Neural cell (in vitro differentiated cells): ENCODE measurements at regions not wholly inside any gene's neighbourhood (a gene's known extent, or its start where the extent isn't known, plus 50 kb on each side); places are given as distances from the start of the nearest gene placed in this dataset.

ENCODE experiments used
- H2AFZ ChIP-seq: fragments of 200-600, 300-800 bp; sonication (generic), shearing (Covaris generic); 2 replicates; pipeline ENCODE4 v1.6.0; 2014; ENCODE audit warnings: low read depth, mild to moderate bottlenecking, antibody characterized with exemption, low read length, moderate library complexity
- H3F3A ChIP-seq: fragments of 200-600 bp; shearing (Covaris generic); 2 replicates; pipeline ENCODE4 v1.6.1; 2016; ENCODE audit warnings: mild to moderate bottlenecking, moderate library complexity, mixed read lengths, antibody characterized with exemption, low read length; ENCODE audit not compliant: insufficient read depth, poor library complexity, severe bottlenecking
- H3K27ac ChIP-seq: fragments of 200-600, 300-800 bp; sonication (generic), shearing (Covaris generic); 2 replicates; pipeline ENCODE4 v1.5.1; 2014; ENCODE audit warnings: mild to moderate bottlenecking, low read length, moderate library complexity
- H3K27me3 ChIP-seq: fragments of 300-800, 200-600 bp; sonication (generic), shearing (Covaris generic); 2 replicates; pipeline ENCODE4 v1.6.0; 2014; ENCODE audit warnings: mild to moderate bottlenecking, low read depth, low read length, moderate library complexity; ENCODE audit not compliant: insufficient read depth
- H3K36me3 ChIP-seq: fragments of 300-800, 200-600 bp; sonication (generic), shearing (Covaris generic); 2 replicates; pipeline ENCODE4 v1.5.1; 2014; ENCODE audit warnings: mild to moderate bottlenecking, antibody characterized with exemption, low read length, moderate library complexity; ENCODE audit not compliant: insufficient read depth
- H3K4me2 ChIP-seq: fragments of 300-800, 200-600 bp; sonication (generic), shearing (Covaris generic); 2 replicates; pipeline ENCODE4 v1.6.0; 2014; ENCODE audit warnings: mild to moderate bottlenecking, low read length
- H3K4me3 ChIP-seq: fragments of 300-800, 200-600 bp; sonication (generic), shearing (Covaris generic); 2 replicates; pipeline ENCODE4 v1.5.1; 2014; ENCODE audit warnings: mild to moderate bottlenecking, low read length, moderate library complexity
- H3K79me2 ChIP-seq: fragments of 200-600 bp; shearing (Covaris generic); replicated peaks from 2 replicates; pipeline ENCODE4 v1.6.0; 2014; ENCODE audit warnings: mild to moderate bottlenecking, low read length, moderate library complexity; ENCODE audit not compliant: insufficient read depth
- H3K9ac ChIP-seq: fragments of 300-800, 200-600 bp; sonication (generic), shearing (Covaris generic); 2 replicates; pipeline ENCODE4 v1.6.1; 2016; ENCODE audit warnings: mild to moderate bottlenecking, low read length, mixed read lengths
- H3K9me2 ChIP-seq: fragments of 200-600 bp; shearing (Covaris generic); 2 replicates; pipeline ENCODE4 v1.6.1; 2016; ENCODE audit warnings: mild to moderate bottlenecking, low read length, mixed read lengths; ENCODE audit not compliant: insufficient read depth
- H3K9me3 ChIP-seq: fragments of 200-600, 300-800 bp; sonication (generic), shearing (Covaris generic); 2 replicates; pipeline ENCODE4 v1.6.1; 2016; ENCODE audit warnings: mild to moderate bottlenecking, mixed run types, low read length, moderate library complexity, mixed read lengths
- H4K20me1 ChIP-seq: fragments of 200-600 bp; shearing (Covaris generic); 2 replicates; pipeline ENCODE4 v1.6.1; 2016; ENCODE audit warnings: mild to moderate bottlenecking, mixed run types; ENCODE audit not compliant: insufficient read depth
- EP300 ChIP-seq: fragments of 450-650 bp; conservative IDR thresholded peaks from 2 replicates; pipeline ENCODE4 v1.6.1; 2014; ENCODE audit warnings: antibody characterized with exemption, mild to moderate bottlenecking, moderate library complexity; ENCODE audit not compliant: poor library complexity, severe bottlenecking
- EZH2 ChIP-seq: fragments of 200-600, 300-800 bp; shearing (Covaris generic), sonication (generic); IDR thresholded peaks from 2 replicates; pipeline ENCODE4 v1.6.1; 2014; ENCODE audit warnings: antibody characterized with exemption, low read length, borderline replicate concordance, mild to moderate bottlenecking; ENCODE audit not compliant: insufficient read depth, poor library complexity, severe bottlenecking
- MXI1 ChIP-seq: fragments of 450-650 bp; conservative IDR thresholded peaks from 2 replicates; pipeline ENCODE4 v1.6.1; 2014; ENCODE audit warnings: antibody characterized with exemption, mild to moderate bottlenecking; ENCODE audit not compliant: poor library complexity, severe bottlenecking
- POLR2AphosphoS5 ChIP-seq: IDR thresholded peaks from 2 replicates; pipeline ENCODE4 v1.6.1; 2012
- RAD21 ChIP-seq: fragments of 450-650 bp; conservative IDR thresholded peaks from 2 replicates; pipeline ENCODE4 v1.6.1; 2014; ENCODE audit warnings: antibody characterized with exemption, mild to moderate bottlenecking, moderate library complexity
- REST ChIP-seq: IDR thresholded peaks from 2 replicates; pipeline ENCODE4 v1.6.1; 2012; ENCODE audit warnings: borderline replicate concordance
- SMC3 ChIP-seq: fragments of 450-650 bp; conservative IDR thresholded peaks from 2 replicates; pipeline ENCODE4 v1.6.1; 2014; ENCODE audit warnings: antibody characterized with exemption, mild to moderate bottlenecking, moderate library complexity; ENCODE audit not compliant: poor library complexity
- TAF1 ChIP-seq: IDR thresholded peaks from 2 replicates; pipeline ENCODE4 v1.6.1; 2012; ENCODE audit warnings: low read depth
- TF ChIP-seq, protein P1 (sequence below): fragments of 450-650 bp; IDR thresholded peaks from 2 replicates; pipeline ENCODE4 v1.5.1; 2014; ENCODE audit warnings: antibody characterized with exemption, mild to moderate bottlenecking, moderate library complexity; ENCODE audit not compliant: poor library complexity, severe bottlenecking

- Histone ChIP-seq H3K27me3 (no peaks in the 10 kb centered on the region), H3K27ac (no peak overlapping the region), H3F3A (no peaks in the 10 kb centered on the region), H3K9me3 (no peaks in the 10 kb centered on the region), H3K79me2 (no peaks in the 10 kb centered on the region), H3K36me3 (no peaks in the 10 kb centered on the region), H2AFZ (no peak overlapping the region), H3K9ac (no peak overlapping the region), H4K20me1 (no peaks in the 10 kb centered on the region), H3K9me2 (no peaks in the 10 kb centered on the region), H3K4me2 (no peak overlapping the region), H3K4me3 (no peak overlapping the region)
- no peak for TF ChIP-seq TAF1
- no peak for TF ChIP-seq MXI1
- no peak for TF ChIP-seq SMC3
- TF ChIP-seq EP300, result no peak
- TF ChIP-seq, protein P1, sequence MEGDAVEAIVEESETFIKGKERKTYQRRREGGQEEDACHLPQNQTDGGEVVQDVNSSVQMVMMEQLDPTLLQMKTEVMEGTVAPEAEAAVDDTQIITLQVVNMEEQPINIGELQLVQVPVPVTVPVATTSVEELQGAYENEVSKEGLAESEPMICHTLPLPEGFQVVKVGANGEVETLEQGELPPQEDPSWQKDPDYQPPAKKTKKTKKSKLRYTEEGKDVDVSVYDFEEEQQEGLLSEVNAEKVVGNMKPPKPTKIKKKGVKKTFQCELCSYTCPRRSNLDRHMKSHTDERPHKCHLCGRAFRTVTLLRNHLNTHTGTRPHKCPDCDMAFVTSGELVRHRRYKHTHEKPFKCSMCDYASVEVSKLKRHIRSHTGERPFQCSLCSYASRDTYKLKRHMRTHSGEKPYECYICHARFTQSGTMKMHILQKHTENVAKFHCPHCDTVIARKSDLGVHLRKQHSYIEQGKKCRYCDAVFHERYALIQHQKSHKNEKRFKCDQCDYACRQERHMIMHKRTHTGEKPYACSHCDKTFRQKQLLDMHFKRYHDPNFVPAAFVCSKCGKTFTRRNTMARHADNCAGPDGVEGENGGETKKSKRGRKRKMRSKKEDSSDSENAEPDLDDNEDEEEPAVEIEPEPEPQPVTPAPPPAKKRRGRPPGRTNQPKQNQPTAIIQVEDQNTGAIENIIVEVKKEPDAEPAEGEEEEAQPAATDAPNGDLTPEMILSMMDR, result no peak
- no peak for TF ChIP-seq POLR2AphosphoS5
- no peak for TF ChIP-seq REST
- no peak for TF ChIP-seq RAD21
- TF ChIP-seq EZH2, result no peak
Measured at GRCh38 chr18:70705831-70706416, 417.1 kb downstream of the SOCS6 start.

- Histone ChIP-seq H3K4me3 (no peak overlapping the region), H3K27ac (no peak overlapping the region), H3K9me3 (no peaks in the 10 kb centered on the region), H3K9me2 (no peaks in the 10 kb centered on the region), H3K36me3 (no peaks in the 10 kb centered on the region), H2AFZ (no peak overlapping the region), H3K27me3 (no peaks in the 10 kb centered on the region), H3K79me2 (no peaks in the 10 kb centered on the region), H3K4me2 (no peak overlapping the region), H4K20me1 (no peaks in the 10 kb centered on the region), H3K9ac (no peak overlapping the region), H3F3A (no peaks in the 10 kb centered on the region)
- no peak for TF ChIP-seq TAF1
- TF ChIP-seq SMC3, result no peak
- TF ChIP-seq POLR2AphosphoS5, result no peak
- no peak for TF ChIP-seq RAD21
- TF ChIP-seq EP300, result no peak
- TF ChIP-seq, protein P1, result no peak
- TF ChIP-seq REST, result no peak
- TF ChIP-seq MXI1, result no peak
- TF ChIP-seq EZH2, result no peak
Measured at GRCh38 chr18:70700496-70700895, 411.7 kb downstream of the SOCS6 start.
